HEK293 (cell line): ENCODE measurements at regions not wholly inside any gene's neighbourhood (a gene's known extent, or its start where the extent isn't known, plus 50 kb on each side); places are given as distances from the start of the nearest gene placed in this dataset.

ENCODE experiments used
- CTCF ChIA-PET: fragments of 350-600 bp; formaldehyde crosslinking; extraction: SDS; loops from one replicate; lab custom pipeline; 2021; ENCODE audit warnings: antibody characterized with exemption; lab: Yijun Ruan, JAX
- POLR2A ChIA-PET: fragments of 300-600 bp; formaldehyde crosslinking; extraction: SDS; loops from one replicate; lab custom pipeline; 2020; ENCODE audit warnings: antibody characterized with exemption, inconsistent platforms; lab: Yijun Ruan, JAX
- H3K27ac ChIP-seq: fragments of 200-500 bp; sonication (Bioruptor generic); 2 replicates; pipeline ENCODE4 v1.5.1; 2014; ENCODE audit warnings: low read depth, low read length, control low read depth, inconsistent platforms; ENCODE audit errors: extremely low read depth
- H3K36me3 ChIP-seq, 2 experiments: fragments of 200-500 bp in 1 of 2; sonication (Bioruptor generic) in 1 of 2; 1 replicate in 1 of 2; 2 replicates in 1 of 2; pipeline ENCODE4 v1.5.1; 2014 to 2017; ENCODE audit warnings: inconsistent platforms in 2 of 2, low read length in 2 of 2; ENCODE audit not compliant: control insufficient read depth in 2 of 2, insufficient read depth in 1 of 2
- H3K4me1 ChIP-seq: fragments of 200-500 bp; sonication (Bioruptor generic); 2 replicates; pipeline ENCODE4 v1.5.1; 2014; ENCODE audit warnings: mild to moderate bottlenecking, low read length, inconsistent platforms; ENCODE audit not compliant: control insufficient read depth, insufficient read depth
- H3K4me3 ChIP-seq: 2 replicates; pipeline ENCODE4 v1.5.1; 2011; ENCODE audit warnings: low read depth, mild to moderate bottlenecking, control low read depth, low read length, moderate library complexity
- H3K9me3 ChIP-seq: fragments of 200-500 bp; sonication (Bioruptor generic); 2 replicates; pipeline ENCODE4 v1.5.1; 2014; ENCODE audit warnings: low read depth, low read length, inconsistent platforms; ENCODE audit not compliant: control insufficient read depth, insufficient read depth
- BCL11B ChIP-seq: fragments of 450-650 bp; formaldehyde crosslinking; IDR thresholded peaks from 2 replicates; pipeline ENCODE4 v1.5.1; 2016; ENCODE audit warnings: low read depth, missing biosample characterization, missing genetic modification characterization
- HOXA7 ChIP-seq: sonication (generic); formaldehyde crosslinking; IDR thresholded peaks from 2 replicates; pipeline ENCODE4 v1.8.1; 2022; ENCODE audit warnings: missing genetic modification reagents, borderline replicate concordance
- OSR2 ChIP-seq: fragments of 450-650 bp; formaldehyde crosslinking; IDR thresholded peaks from 2 replicates; pipeline ENCODE4 v1.5.1; 2016; ENCODE audit warnings: missing biosample characterization, missing genetic modification characterization
- ZBTB10 ChIP-seq: fragments of 450-650 bp; formaldehyde crosslinking; IDR thresholded peaks from 2 replicates; pipeline ENCODE4 v1.5.1; 2016; ENCODE audit warnings: missing biosample characterization, missing genetic modification characterization
- ZBTB44 ChIP-seq: fragments of 450-650 bp; IDR thresholded peaks from 2 replicates; pipeline ENCODE4 v1.5.1; 2018; ENCODE audit warnings: missing biosample characterization, mild to moderate bottlenecking, missing genetic modification characterization
- ZFP69B ChIP-seq: fragments of 450-650 bp; formaldehyde crosslinking; IDR thresholded peaks from 2 replicates; pipeline ENCODE4 v1.5.1; 2016; ENCODE audit warnings: missing biosample characterization, missing genetic modification characterization
- ZIC2 ChIP-seq: fragments of 450-650 bp; formaldehyde crosslinking; IDR thresholded peaks from 2 replicates; pipeline ENCODE4 v1.5.1; 2016; ENCODE audit warnings: missing biosample characterization, missing genetic modification characterization
- ZNF121 ChIP-seq: fragments of 450-650 bp; formaldehyde crosslinking; IDR thresholded peaks from 2 replicates; pipeline ENCODE4 v1.5.1; 2016; ENCODE audit warnings: missing biosample characterization, missing genetic modification characterization
- ZNF132 ChIP-seq: fragments of 450-650 bp; formaldehyde crosslinking; IDR thresholded peaks from 2 replicates; pipeline ENCODE4 v1.5.1; 2017; ENCODE audit warnings: missing biosample characterization, missing genetic modification characterization, borderline replicate concordance
- ZNF513 ChIP-seq: fragments of 450-650 bp; IDR thresholded peaks from 2 replicates; pipeline ENCODE4 v1.5.1; 2018; ENCODE audit warnings: missing biosample characterization, missing genetic modification characterization
- ZNF521 ChIP-seq: fragments of 450-650 bp; formaldehyde crosslinking; IDR thresholded peaks from 2 replicates; pipeline ENCODE4 v1.5.1; 2017; ENCODE audit warnings: missing biosample characterization, mild to moderate bottlenecking, missing genetic modification characterization
- ZNF629 ChIP-seq: fragments of 450-650 bp; formaldehyde crosslinking; IDR thresholded peaks from 2 replicates; pipeline ENCODE4 v1.5.1; 2017; ENCODE audit warnings: missing biosample characterization, missing genetic modification characterization
- ZNF654 ChIP-seq: fragments of 450-650 bp; formaldehyde crosslinking; IDR thresholded peaks from 2 replicates; pipeline ENCODE4 v1.5.1; 2016; ENCODE audit warnings: low read depth, missing biosample characterization, missing genetic modification characterization
- ZNF664 ChIP-seq: fragments of 450-650 bp; formaldehyde crosslinking; IDR thresholded peaks from 2 replicates; pipeline ENCODE4 v1.5.1; 2016; ENCODE audit warnings: missing biosample characterization, missing genetic modification characterization
- TF ChIP-seq, protein P1 (sequence below): fragments of 450-650 bp; formaldehyde crosslinking; IDR thresholded peaks from 2 replicates; pipeline ENCODE4 v1.5.1; 2016; ENCODE audit warnings: missing biosample characterization, missing genetic modification characterization
- TF ChIP-seq, protein P2 (sequence below): fragments of 450-650 bp; formaldehyde crosslinking; IDR thresholded peaks from 2 replicates; pipeline ENCODE4 v1.5.1; 2016; ENCODE audit warnings: missing biosample characterization, missing genetic modification characterization

DNA sequence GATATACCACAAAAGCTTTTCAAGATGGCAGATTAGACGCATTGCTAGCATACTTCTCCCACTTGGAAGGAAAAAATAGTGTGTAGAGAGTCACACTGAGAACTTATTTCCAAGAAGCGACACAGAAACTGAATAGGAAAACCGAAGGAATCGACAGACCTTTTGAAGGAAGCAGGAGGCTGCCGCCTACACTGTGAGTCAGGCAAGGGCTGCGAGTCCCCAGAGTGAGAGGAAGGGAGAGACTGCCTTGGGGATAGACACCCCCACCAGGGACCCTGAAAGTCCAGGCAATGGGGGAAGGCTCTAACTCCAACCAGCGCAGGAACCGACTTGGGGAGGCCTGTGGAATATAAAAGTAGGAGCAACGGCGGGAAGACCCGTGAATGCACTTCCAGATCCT is 53.7 kb upstream of the SIRPG start:
- Histone ChIP-seq H3K27ac (no peak overlapping the region), H3K36me3 (no peaks in the 10 kb centered on the region), H3K9me3 (no peaks in the 10 kb centered on the region; the same call in 1 of the 2 replicates), H3K4me3 (no peak overlapping the region)
- ChIA-PET POLR2A (interaction anchor here (0.5 kb wide), 1 partner anchor 1210 kb away, joined by 6 read pairs; no protein-coding TSS in a partner anchor), CTCF (interaction anchor here (0.6 kb wide), 1 partner anchor 676 kb away, joined by 3 read pairs; no protein-coding TSS in a partner anchor)
- TF ChIP-seq ZNF132 (tag by site-specific recombination) (no peak), ZBTB10 (tag by site-specific recombination) (no peak), HOXA7 (CRISPR knock-in tag) (no peak)
- TF ChIP-seq, all 188 proteins: peak for 0
- H3K4me1 ChIP-seq = no peaks in the 10 kb centered on the region

- TF ChIP-seq ZNF121 (tag by site-specific recombination) (no peak), ZNF654 (tag by site-specific recombination) (no peak), ZNF513 (tag by site-specific recombination) (no peak)
- TF ChIP-seq, protein P1, sequence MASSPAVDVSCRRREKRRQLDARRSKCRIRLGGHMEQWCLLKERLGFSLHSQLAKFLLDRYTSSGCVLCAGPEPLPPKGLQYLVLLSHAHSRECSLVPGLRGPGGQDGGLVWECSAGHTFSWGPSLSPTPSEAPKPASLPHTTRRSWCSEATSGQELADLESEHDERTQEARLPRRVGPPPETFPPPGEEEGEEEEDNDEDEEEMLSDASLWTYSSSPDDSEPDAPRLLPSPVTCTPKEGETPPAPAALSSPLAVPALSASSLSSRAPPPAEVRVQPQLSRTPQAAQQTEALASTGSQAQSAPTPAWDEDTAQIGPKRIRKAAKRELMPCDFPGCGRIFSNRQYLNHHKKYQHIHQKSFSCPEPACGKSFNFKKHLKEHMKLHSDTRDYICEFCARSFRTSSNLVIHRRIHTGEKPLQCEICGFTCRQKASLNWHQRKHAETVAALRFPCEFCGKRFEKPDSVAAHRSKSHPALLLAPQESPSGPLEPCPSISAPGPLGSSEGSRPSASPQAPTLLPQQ (tag by site-specific recombination) = no peak
- TF ChIP-seq, all 188 proteins: peak for 0
- no peaks in the 10 kb centered on the region; the same call in 1 of the 2 replicates for H3K9me3 ChIP-seq
- CTCF ChIA-PET = no interaction called here
Measured at GRCh38 chr20:1710484-1710883, 52.9 kb upstream of the SIRPG start.

GRCh38 chr20:1707588-1708449 is 50.2 kb upstream of the SIRPG start:
- Histone ChIP-seq H3K27ac (no peak overlapping the region), H3K4me3 (no peak overlapping the region), H3K36me3 (no peaks in the 10 kb centered on the region), H3K4me1 (no peaks in the 10 kb centered on the region), H3K9me3 (no peaks in the 10 kb centered on the region; the same call in 1 of the 2 replicates)
- ChIA-PET POLR2A (no interaction called here), CTCF (interaction anchor here (0.6 kb wide), 1 partner anchor 1045 kb away, joined by 3 read pairs; no protein-coding TSS in a partner anchor)
- TF ChIP-seq ZNF132 (tag by site-specific recombination) (no peak), ZBTB44 (tag by site-specific recombination) (no peak), OSR2 (tag by site-specific recombination) (no peak), BCL11B (no peak), ZIC2 (tag by site-specific recombination) (no peak), ZNF521 (tag by site-specific recombination) (no peak), ZFP69B (tag by site-specific recombination) (no peak), ZNF664 (tag by site-specific recombination) (no peak), ZNF629 (no peak)
- TF ChIP-seq, protein P2, sequence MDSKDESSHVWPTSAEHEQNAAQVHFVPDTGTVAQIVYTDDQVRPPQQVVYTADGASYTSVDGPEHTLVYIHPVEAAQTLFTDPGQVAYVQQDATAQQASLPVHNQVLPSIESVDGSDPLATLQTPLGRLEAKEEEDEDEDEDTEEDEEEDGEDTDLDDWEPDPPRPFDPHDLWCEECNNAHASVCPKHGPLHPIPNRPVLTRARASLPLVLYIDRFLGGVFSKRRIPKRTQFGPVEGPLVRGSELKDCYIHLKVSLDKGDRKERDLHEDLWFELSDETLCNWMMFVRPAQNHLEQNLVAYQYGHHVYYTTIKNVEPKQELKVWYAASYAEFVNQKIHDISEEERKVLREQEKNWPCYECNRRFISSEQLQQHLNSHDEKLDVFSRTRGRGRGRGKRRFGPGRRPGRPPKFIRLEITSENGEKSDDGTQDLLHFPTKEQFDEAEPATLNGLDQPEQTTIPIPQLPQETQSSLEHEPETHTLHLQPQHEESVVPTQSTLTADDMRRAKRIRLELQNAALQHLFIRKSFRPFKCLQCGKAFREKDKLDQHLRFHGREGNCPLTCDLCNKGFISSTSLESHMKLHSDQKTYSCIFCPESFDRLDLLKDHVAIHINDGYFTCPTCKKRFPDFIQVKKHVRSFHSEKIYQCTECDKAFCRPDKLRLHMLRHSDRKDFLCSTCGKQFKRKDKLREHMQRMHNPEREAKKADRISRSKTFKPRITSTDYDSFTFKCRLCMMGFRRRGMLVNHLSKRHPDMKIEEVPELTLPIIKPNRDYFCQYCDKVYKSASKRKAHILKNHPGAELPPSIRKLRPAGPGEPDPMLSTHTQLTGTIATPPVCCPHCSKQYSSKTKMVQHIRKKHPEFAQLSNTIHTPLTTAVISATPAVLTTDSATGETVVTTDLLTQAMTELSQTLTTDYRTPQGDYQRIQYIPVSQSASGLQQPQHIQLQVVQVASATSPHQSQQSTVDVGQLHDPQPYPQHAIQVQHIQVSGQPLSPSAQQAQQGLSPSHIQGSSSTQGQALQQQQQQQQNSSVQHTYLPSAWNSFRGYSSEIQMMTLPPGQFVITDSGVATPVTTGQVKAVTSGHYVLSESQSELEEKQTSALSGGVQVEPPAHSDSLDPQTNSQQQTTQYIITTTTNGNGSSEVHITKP = no peak

More at GRCh38 chr20:1710484-1710883, 52.9 kb upstream of the SIRPG start:
- H3K4me3 ChIP-seq = no peak overlapping the region
- H3K4me1 ChIP-seq = no peaks in the 10 kb centered on the region
- POLR2A ChIA-PET = no interaction called here
- H3K36me3 ChIP-seq = no peaks in the 10 kb centered on the region
- no peak overlapping the region for H3K27ac ChIP-seq
